ENCODE measurements at regions not wholly inside any gene's neighbourhood (a gene's known extent, or its start where the extent isn't known, plus 50 kb on each side); places are given as distances from the start of the nearest gene placed in this dataset.

GRCh38 chr16:62157544-62157943, 121.3 kb upstream of the CDH8 start:
- Mint-ChIP-seq H3K4me1 (no peaks in the 10 kb centered on the region), H3K9me3 (no peaks in the 10 kb centered on the region; a peak in 1 of 5 replicates)
- H3K27ac ChIP-seq (ENCODE audit: insufficient read length, low read depth, low read length) = no peak overlapping the region

More at GRCh38 chr16:62157544-62157943, 121.3 kb upstream of the CDH8 start:
- Histone ChIP-seq H3K18ac (ENCODE audit: insufficient read length, low read depth, low read length) (no peak overlapping the region), H2BK5ac (ENCODE audit: insufficient read length, low read length) (no peak overlapping the region), H3K4me1 (ENCODE audit: insufficient read depth, low read length) (no peaks in the 10 kb centered on the region), H4K91ac (ENCODE audit: insufficient read length, low read depth, low read length) (no peak overlapping the region), H3T11ph (ENCODE audit: low read length) (no peak overlapping the region), H4K5ac (ENCODE audit: insufficient read length, low read depth, low read length) (no peak overlapping the region), H4K20me1 (ENCODE audit: control insufficient read depth, insufficient read depth, insufficient read length) (no peaks in the 10 kb centered on the region), H2BK12ac (ENCODE audit: insufficient read length, low read depth, low read length) (no peak overlapping the region), H3K4me2 (ENCODE audit: insufficient read depth, insufficient read length, low read length) (no peak overlapping the region), H2AK5ac (ENCODE audit: insufficient read length, low read length) (no peak overlapping the region), H3K56ac (ENCODE audit: insufficient read length, low read depth, low read length) (no peak overlapping the region), H2BK120ac (ENCODE audit: low read depth, low read length, poor library complexity, severe bottlenecking) (no peak overlapping the region), H3K79me1 (ENCODE audit: insufficient read depth, low read depth, low read length, poor library complexity, severe bottlenecking) (no peaks in the 10 kb centered on the region), H3K4ac (ENCODE audit: low read depth, low read length) (no peak overlapping the region), H3K14ac (ENCODE audit: insufficient read depth, low read length) (no peak overlapping the region), H2AFZ (ENCODE audit: low read length) (no peak overlapping the region), H3K9me3 (ENCODE audit: control insufficient read depth, low read depth, low read length) (no peaks in the 10 kb centered on the region), H4K8ac (replicated peaks; ENCODE audit: insufficient read length, low read depth, low read length) (no peak overlapping the region), H2BK15ac (ENCODE audit: low read depth, low read length) (no peak overlapping the region), H2BK20ac (ENCODE audit: low read depth, low read length, poor library complexity, severe bottlenecking) (no peak overlapping the region), H3K9ac (ENCODE audit: extremely low read depth, insufficient read length, low read length) (no peak overlapping the region), H3K79me2 (ENCODE audit: insufficient read depth, low read length) (no peaks in the 10 kb centered on the region), H3K27me3 (ENCODE audit: insufficient read depth, low read length) (no peaks in the 10 kb centered on the region), H3K23me2 (ENCODE audit: insufficient read length, low read depth, low read length, poor library complexity, severe bottlenecking) (no peaks in the 10 kb centered on the region), H3K23ac (ENCODE audit: insufficient read length, low read depth, low read length) (no peak overlapping the region)
- Mint-ChIP-seq H3K4me3 (no peak overlapping the region), H3K36me3 (ENCODE audit: insufficient read depth in 1 of 3, low read depth in 3 of 3) (no peaks in the 10 kb centered on the region), H3K27me3 (ENCODE audit: low read depth) (peaks cover 2% of the 10 kb centered on the region; the same call in 1 of the 2 replicates), H3K27ac (no peak overlapping the region)
- no peak for TF ChIP-seq CTCF (conservative IDR thresholded peaks at IDR 0.05)
- no CpG with 5 or more reads among the region's 3 CpGs for WGBS (ENCODE audit: extremely low coverage, insufficient read length, low lambda C conversion rate)
- no peak for DNase-seq

All from H9 (cell line).